Umbilical cord (tissue), 1 donor: ENCODE measurements at regions not wholly inside any gene's neighbourhood (a gene's known extent, or its start where the extent isn't known, plus 50 kb on each side); places are given as distances from the start of the nearest gene placed in this dataset.

ENCODE experiments used
- DNase-seq: peaks from one replicate; pipeline ENCODE4 v3.0.0-alpha.2; 2015; ENCODE audit warnings: low spot score

DNA sequence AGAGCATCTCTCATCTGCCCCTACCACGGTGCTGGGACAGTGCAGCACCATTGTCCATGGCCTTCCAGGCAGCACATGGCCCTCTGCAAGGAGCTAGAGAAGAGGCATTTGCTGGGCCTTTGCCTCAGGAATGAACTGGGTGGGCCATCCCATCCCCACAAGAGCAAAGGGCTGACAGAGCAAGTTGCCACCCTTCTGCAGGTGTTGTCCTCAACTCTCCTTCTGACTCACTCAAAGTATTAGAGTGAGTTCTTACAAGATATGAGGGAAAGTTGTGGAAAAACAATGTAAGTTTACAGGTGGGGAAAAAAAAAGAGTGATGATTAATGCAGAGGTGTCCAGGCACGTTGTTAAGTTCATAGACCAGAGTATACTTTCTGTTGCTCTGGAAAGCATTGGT is 261.2 kb downstream of the SKIDA1 start:
- DNase-seq = no peak

DNA sequence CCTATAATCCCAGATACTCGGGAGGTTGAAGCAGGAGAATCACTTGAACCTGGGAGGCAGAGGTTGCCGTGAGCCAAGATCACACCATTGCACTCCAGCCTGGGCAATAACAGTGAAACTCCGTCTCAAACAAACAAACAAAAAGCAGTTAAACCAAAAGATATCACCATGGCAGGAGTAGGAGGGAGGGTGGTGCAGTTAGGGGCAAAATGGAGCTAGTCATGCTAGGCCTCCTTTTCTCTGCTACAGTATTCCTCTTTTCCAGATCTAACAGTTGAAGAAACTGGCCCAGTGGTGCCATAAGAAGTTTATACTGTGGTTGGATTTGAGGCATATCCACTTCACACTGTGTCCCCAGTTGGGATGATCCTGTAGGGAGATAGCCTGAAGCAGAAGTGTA is 261.6 kb downstream of the SKIDA1 start:
- no peak for DNase-seq

DNA sequence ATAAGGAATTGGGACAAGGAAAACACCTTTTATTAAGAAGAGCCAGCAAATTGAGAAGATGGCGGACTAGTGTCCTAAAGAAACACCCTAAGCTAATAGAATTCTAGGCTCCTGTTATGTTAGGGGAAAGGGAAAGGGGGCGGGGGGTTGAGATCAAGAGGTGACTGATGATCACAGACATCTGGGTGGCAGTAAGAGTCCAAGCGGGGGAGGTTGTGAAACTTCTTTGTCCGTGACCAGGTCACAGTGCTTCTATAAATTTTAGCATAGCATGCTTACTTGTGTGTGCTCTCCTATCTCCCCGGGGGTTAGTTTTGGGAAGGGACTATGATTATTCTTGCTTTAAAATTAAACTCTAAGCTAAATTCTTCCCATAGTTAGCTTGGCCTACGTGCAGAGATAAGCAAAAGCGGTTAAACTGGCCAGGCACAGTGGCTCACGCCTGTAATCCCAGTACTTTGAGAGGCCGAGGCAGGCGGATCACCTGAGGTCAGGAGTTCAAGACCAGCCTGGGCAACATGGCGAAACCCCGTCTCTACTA is 262.1 kb downstream of the SKIDA1 start:
- peak; percentile 25 for DNase-seq

DNA sequence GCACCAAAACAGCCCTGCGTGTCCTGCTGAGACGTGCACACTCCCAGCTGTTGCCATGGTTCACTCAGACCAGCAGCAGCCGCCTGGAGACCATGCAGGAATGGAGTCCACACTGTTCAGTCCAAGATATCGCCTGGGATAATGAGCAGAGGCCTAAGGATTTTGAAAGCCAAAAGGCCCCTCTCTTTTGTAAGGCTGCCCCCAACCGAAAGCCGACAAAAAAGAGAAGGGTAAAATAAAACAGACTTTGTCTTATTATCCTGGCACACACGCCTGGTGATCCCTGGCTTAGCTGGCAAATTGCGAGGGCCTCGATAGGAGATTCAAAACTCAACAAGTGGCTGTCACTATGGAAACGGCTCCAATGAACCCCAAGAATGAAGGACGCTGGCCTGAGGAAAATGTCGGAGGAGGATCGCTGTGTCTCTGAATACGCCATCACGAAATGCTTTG is 263.6 kb downstream of the SKIDA1 start:
- peak; percentile 63 for DNase-seq

DNA sequence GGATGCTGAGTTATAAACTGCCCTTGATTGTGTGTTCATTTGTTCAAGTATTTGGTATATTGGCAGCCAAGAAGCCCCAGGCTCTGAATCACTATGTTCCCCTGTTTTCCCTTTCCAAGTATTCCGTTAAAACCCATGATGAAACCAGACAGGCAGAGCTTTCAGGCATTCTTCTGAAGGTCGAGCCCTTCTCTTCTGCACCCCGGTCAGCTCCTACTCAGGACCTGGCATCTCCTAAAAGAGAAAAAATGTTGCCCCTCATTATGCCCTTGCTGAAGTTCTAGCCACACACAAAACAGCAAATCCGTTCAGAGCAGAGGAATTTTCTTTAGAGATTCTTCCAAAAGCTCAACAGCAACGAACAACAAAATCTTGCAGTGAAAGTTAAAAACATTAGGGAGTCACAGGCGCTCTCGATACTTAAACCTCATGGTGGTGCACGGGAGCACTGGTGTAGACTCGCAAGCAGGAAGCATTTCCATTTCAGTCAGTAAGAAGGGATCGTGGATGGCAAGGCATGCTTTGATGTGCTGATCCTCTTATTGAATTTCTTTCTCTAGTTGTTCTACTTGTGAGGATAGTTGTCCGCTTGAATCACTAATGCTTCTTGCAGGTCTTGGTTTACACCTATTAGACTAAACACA is 264.9 kb downstream of the SKIDA1 start:
- DNase-seq = no peak

DNA sequence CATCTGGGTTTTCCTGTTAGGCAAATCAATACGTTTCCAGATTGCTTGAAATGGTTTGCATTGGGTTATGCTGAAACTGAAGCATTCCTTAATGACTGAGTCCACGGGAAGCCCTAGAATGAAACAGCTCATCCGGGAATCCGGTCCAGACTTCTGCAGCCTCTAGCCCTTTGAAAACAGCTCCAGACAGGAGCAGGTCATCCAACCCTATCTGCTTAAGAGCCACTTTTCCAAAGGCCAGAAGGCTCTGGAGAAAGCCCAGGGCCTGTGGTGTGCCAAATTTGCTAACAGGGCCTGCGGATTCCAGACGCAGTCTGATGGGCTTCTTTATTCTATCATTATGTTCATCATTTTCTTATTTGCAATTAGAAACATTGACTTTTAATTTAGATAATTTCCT is 265.4 kb downstream of the SKIDA1 start:
- DNase-seq = no peak

DNA sequence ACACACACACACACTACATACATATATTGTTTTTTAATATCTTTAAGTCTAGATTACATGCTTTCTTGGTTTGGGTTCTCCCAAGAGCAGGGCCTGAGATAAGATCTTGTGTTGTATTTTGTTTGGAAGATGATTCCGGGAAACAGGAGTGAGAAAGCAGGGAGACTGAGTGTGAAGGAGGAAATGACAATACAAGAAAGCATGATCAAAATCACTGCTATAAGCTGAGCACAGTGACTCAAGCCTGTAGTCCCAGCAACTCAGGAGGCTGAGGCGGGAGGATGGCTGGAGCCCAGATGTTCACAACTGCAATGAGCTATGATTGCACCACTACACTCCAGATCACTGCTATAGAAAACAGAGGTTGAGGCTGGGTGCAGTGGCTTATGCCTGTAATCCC is 267.6 kb downstream of the SKIDA1 start:
- DNase-seq = no peak

DNA sequence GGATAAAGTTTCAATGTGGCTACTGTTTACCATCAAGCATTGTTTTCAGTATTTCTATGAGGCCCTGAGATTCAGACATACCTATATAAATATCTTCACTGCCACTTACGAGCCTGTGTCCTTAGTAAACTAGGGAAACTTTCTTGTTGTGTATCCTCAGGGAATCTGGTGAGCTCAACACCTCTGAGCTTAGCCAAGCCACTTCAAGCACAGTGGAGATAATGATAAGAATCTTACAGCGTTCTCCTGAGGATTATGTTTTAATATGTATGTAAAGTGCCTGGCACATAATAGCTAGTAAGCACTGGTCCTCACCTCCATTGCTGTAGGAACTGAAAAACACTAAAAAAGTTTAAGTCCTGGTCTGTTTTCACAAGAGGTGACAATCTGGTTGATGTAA is 268.3 kb downstream of the SKIDA1 start:
- no peak for DNase-seq

DNA sequence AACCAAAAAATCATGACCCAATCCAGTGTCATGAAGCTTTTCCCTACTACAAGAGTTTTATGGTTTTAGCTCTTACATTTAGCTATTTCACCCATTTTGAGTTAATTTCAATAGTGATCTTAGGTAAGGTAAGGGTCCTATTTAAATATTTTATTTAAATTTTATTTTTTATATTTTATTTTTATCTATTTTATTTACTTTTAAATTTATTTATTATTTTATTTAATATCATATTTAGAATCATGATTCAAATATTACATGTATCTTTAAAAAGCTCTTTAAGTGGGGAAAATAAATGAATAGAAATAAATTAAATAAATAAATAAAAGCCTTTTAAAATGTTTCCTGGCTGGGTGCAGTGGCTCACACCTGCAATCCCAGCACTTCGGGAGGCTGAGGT is 276.0 kb downstream of the SKIDA1 start:
- DNase-seq = no peak

DNA sequence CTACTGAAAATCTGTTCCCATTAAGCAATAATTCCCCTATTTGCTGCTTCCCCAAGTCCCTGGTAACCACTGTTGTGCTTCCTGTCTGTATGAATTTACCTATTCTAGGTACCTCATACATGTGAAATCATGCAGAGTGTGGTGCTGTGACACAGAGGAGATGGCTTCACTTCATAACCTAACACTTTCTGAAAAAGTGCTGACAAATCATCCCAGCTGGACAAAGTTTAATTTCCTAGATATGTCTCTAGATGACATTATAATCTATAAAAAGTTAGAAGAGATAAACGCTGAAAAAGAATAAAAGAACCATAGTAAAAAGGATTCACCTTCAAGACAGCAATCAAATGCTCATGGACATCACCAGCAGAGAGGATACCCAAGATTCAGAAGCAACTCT is 277.9 kb downstream of the SKIDA1 start:
- no peak for DNase-seq

DNA sequence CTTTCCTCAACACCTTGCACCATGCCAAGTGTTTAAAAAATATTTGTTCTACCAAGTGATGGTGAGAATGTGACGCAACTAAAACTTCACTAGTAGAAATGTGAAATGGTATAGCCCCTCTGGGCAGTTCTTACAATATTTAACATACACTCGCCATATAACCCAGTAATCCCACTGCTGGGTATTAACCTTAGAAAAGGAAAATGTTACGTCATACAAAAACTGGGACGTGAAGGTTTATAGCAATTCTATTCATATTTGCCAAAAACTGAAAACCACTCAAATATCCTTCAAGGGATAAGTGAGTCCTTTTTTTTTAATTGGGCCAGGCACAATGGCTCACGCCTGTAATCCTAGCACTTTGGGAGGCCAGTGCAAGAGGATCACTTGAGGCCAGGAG is 279.3 kb downstream of the SKIDA1 start:
- no peak for DNase-seq

DNA sequence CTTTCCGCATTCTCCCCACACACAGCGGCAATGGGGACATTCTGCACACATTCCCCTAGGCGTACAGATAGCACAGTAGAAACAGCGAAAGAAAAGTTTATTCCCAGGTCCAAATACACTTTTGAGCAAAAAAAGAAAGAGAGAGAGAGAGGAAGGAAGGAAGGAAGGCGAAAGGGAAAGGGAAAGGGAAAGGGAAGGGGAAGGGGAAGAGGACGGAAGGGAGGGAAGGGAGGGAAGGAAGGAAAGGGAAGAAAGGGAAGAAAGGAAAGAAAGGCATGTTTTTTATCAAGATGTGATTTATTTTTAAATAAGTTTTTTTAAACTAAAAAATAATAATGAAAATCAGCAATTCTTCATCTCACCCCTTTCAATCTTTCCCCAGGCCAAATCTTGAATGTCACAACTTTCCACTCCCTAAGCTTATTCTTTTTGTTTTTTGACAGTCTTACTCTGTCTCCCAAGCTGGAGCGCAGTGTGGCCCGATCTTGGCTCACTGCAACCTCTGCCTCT is 281.7 kb downstream of the SKIDA1 start:
- no peak for DNase-seq

DNA sequence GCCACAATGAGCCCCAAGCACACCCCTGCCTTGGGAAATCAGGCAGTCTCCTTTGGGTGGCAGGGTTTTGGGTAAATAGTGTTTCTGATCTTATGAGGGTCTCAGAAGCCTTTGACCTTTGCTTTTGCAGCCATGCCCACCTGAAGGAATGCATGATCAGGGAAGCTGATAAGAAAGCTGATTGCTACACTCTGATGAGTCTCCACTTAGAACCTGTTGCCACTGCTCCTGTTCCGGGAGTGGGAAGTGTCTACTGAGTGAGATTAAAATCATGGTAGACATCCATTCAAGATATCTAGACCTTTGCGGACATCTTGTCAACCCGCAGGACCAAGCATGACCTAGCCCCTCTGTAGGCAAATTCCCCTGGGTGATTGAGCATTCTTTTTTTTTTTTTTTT is 282.6 kb downstream of the SKIDA1 start:
- DNase-seq = no peak

DNA sequence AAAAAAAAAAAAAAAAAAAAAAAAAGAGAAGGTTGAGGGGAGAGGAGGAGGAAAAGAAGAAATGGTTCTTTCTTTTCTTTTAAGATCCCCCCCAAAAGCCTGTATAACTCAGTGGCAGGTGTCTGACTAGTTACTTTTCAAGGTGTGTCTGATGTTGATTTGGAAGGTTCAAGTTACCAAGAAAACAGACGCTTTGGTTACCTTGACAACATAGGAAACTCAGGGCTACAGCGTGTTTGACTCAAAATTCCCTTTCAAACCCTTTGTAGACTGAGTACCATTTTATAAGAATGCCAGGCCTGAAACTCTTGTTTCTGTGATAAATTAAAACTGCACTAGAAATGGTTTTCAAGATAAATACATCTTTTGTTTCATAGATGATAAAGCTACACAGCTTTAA is 286.8 kb downstream of the SKIDA1 start:
- DNase-seq = no peak

DNA sequence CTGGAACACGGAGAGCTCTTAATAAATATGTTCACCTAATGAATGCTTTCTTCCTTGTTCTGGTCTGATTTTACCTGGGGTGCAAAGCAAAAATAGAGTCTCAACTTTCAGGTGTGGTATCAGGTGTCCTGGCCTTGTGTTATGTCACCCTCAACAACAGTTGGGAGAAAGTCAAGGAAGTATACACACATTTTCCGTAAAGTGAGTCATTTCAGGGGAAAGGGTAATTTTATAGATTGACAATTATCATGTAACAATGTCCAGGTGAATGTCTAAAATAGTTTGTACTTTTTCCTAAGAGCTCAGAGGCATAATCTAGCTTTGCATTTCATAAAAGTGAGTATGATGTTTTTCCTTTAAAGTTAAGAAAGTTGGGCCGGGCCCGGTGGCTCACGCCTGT is 287.4 kb downstream of the SKIDA1 start:
- no peak for DNase-seq

DNA sequence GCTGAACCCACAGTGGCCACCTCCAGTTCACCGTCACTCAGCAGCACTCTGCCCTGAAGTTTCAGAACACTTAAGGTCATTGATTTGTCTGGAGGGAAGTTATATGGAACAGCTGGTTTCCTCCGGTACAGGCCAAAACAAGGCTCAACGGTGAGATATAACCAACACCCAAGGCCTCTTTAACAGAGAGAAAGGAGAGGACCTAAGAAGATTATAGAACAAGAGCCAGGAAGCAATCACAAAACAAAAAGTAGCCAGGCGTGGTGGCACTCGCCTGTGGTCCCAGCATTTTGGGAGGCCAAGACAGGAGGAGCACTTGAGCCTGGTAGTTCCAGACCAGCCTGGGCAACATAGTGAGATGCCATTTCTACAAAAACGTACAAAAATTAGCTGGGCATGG is 290.7 kb downstream of the SKIDA1 start:
- DNase-seq = no peak

DNA sequence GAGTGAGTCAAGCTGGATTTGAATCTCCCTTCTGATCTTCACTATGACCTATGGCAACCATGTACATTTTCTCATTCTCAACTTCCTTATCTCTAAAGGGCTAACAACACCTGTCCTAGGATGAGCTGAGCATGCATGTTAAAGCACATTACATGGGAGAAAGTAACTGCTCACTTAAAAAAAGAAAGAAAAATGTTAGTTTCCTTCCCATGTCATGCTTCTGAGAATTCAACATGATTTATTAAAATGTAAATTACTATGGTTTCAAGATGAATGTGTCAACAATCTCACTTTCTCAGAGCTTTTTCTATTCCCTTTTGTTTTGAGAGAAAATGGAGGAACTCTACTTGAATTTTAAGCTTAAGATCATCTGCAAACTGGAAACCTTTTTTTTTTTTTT is 295.3 kb downstream of the SKIDA1 start:
- no peak for DNase-seq

DNA sequence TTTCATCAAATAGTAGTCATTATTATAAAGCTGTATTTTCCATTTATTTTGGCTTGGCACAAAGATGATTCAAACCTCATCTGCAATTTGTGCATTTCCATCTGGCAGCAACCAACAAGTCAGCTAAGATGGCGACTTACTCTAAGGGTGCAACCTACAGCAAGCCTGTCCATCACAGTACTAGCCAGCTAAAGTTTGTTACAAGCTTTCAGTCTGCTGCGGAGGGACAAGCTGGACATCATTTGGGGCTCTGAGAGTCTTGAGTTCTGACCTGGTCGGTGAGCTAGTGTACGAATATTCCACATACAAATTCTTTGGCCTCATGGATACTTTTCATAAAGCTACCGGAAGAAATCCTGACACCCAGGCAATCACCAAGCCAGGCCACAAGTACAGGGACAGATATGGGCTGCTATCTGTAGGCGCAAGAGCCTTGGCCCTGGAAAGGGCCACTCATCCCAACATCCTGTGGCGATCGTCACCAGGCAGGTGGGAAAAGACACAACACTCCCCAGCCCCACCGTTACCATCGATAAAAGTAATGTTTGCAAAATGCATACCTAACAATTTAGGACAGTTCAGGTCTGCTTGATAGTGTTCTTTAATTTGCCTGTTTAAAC is 307.6 kb downstream of the SKIDA1 start:
- no peak for DNase-seq

DNA sequence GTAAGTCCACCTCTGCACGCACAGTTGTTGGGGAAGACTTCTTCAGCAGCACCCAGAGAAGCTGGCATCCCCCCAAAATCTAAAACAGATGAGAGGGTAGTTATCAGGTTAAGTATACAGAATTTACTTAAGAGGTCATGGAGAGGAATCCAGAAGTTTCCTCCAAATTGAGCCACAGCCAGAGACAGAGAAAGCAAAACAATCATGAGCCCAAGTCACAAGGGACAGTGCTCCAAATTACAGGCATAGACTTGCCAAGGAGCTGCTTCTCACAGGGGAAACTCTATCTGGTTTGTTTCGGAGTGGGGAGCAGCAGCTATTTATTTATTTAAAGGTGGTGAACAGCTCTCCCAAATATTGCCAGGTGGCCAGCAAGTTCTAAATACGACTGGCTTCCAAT is 308.4 kb downstream of the SKIDA1 start:
- DNase-seq = no peak

DNA sequence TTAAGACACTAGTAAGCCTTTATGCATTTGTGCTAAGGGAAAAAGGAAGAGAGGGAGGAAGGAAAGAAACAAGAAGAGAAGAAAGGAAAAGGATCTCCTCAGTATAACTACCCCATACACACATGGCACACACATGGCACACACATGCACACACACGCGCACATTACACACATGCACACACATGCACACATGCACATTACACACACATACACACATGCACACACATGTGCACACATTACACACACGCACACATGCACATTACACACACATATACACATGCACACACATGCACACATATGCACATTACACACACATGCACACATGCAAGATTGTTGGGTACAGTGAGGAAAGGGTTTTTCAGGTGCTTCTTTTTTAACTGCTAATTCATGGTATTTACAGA is 311.2 kb downstream of the SKIDA1 start:
- no peak for DNase-seq

DNA sequence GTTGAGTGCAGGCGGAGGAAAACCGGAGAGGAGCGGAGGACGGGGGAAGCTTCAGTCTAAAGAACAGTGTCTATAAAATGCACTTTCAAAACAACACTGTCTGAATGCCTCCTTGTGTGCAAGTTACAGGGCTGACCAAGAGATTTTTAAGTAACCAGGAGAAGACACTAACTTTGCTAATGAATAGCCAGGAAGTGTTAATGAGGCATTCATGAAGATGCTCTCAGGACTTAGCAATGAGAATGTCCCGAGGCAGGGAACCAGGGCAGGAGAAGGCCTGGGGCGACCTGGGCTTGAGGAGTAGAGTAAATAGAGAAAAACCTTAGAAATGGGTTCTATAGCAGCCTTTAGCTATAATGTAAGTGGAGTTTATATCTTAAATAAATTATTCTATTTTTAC is 312.1 kb downstream of the SKIDA1 start:
- DNase-seq = peak; percentile 28

DNA sequence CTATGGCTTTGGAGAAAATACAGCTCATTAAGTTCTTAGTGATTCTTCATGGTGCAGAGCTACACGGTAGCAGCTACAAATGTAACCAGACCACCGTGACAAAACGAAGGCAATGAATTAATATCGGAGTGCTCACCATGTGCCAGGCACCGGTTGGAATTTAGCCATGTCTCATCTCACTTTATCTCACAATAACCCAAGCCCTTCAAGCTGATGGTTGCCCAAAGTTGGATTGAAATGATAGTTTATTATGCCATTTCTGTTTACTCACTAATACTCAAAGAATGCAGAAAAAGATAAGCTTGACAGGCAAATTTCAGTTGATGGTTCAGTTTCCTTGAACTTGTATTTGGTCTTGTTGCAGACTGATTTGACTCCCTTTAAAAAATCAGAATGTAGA is 312.6 kb downstream of the SKIDA1 start:
- DNase-seq = no peak

DNA sequence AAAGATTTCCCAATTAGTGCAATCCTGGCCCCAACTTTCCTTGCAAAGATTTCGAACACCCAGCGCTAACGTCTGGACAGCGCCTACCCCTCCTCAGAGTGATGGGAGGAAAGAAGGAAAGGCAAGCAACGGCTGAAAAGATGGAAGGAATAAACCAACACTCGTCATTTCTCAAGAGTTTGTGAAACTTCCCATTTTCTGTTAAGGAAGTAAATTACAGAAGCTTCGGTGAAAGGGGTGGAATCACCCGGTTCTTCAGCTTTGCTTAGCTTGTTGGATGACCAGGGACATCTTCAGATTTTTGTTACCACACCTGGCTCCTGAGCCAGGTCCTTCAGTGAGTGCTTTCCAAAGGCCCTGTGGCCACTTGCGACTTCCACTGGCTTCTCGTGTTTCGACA is 313.1 kb downstream of the SKIDA1 start:
- DNase-seq = no peak
